DOHH2 (cell line): ENCODE measurements at regions not wholly inside any gene's neighbourhood (a gene's known extent, or its start where the extent isn't known, plus 50 kb on each side); places are given as distances from the start of the nearest gene placed in this dataset.

Source experiments
- EZH2phosphoT487 ChIP-seq: fragments of 200-600 bp; sonication (generic); IDR thresholded peaks from 2 replicates; pipeline ENCODE4 v1.6.1; 2017; ENCODE audit warnings: borderline replicate concordance, mild to moderate bottlenecking, antibody characterized with exemption, low read length, moderate library complexity, mixed read lengths
- TF ChIP-seq, protein P1 (sequence below): fragments of 200-600 bp; sonication (generic); IDR thresholded peaks from one replicate; pipeline ENCODE4 v1.5.1; 2014; ENCODE audit warnings: antibody characterized with exemption, mild to moderate bottlenecking, low read depth, low read length; ENCODE audit not compliant: poor library complexity, severe bottlenecking

DNA sequence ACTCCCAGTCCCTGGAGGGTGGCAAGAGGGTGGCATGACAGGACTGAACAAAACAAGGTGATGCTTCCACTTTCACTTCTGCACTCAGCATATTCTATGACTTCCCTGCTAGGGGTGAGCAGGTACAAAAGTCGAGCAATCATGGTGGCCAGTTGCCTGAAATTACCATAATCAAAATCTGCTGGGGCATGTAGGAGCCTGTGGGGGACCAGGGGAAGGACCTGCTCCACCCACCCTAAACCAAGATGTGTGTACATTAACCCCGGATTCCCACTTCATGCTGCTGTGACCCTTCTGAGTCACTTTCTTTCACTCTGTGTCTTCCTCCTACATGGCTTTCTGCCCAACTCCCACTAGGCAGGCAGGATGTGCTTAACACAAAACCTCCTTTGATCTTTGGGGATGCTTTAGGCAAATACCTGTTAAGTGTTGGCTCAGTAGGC lies 73.3 kb upstream of the PHF24 start:
- TF ChIP-seq, protein P1, sequence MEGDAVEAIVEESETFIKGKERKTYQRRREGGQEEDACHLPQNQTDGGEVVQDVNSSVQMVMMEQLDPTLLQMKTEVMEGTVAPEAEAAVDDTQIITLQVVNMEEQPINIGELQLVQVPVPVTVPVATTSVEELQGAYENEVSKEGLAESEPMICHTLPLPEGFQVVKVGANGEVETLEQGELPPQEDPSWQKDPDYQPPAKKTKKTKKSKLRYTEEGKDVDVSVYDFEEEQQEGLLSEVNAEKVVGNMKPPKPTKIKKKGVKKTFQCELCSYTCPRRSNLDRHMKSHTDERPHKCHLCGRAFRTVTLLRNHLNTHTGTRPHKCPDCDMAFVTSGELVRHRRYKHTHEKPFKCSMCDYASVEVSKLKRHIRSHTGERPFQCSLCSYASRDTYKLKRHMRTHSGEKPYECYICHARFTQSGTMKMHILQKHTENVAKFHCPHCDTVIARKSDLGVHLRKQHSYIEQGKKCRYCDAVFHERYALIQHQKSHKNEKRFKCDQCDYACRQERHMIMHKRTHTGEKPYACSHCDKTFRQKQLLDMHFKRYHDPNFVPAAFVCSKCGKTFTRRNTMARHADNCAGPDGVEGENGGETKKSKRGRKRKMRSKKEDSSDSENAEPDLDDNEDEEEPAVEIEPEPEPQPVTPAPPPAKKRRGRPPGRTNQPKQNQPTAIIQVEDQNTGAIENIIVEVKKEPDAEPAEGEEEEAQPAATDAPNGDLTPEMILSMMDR = no peak
- TF ChIP-seq EZH2phosphoT487 = no peak
